ENCODE measurements at regions not wholly inside any gene's neighbourhood (a gene's known extent, or its start where the extent isn't known, plus 50 kb on each side); places are given as distances from the start of the nearest gene placed in this dataset.
A peak's percentile ranks its signal among the peaks of the same experiment; 100 is the strongest.

DNA sequence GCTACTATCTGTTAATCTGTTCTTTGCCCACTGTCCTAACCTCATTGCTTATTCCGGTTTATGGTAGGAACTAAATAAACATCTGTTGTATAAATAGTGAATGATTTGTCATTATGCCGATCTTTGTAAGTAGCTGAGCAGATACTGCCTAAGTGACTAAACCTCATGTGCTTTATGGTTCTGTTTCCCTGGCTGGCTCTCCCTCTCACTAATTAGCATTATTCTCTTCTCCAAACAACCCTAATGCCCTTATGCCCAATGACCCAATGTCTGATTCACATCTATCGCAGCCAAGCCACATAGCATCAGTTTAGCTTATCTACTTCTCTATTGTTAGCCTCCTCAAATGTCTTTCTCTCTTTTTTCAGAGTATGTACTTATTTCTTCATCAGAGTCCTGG lies 462.3 kb upstream of the POT1 start:
- TF ChIP-seq, protein P1, sequence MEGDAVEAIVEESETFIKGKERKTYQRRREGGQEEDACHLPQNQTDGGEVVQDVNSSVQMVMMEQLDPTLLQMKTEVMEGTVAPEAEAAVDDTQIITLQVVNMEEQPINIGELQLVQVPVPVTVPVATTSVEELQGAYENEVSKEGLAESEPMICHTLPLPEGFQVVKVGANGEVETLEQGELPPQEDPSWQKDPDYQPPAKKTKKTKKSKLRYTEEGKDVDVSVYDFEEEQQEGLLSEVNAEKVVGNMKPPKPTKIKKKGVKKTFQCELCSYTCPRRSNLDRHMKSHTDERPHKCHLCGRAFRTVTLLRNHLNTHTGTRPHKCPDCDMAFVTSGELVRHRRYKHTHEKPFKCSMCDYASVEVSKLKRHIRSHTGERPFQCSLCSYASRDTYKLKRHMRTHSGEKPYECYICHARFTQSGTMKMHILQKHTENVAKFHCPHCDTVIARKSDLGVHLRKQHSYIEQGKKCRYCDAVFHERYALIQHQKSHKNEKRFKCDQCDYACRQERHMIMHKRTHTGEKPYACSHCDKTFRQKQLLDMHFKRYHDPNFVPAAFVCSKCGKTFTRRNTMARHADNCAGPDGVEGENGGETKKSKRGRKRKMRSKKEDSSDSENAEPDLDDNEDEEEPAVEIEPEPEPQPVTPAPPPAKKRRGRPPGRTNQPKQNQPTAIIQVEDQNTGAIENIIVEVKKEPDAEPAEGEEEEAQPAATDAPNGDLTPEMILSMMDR (IDR thresholded peaks at IDR 0.05) = no peak
- TF ChIP-seq ZFX (IDR thresholded peaks at IDR 0.05; ENCODE audit: borderline replicate concordance) = no peak
- peak overlapping the region; percentile 69 for H3K27ac ChIP-seq

DNA sequence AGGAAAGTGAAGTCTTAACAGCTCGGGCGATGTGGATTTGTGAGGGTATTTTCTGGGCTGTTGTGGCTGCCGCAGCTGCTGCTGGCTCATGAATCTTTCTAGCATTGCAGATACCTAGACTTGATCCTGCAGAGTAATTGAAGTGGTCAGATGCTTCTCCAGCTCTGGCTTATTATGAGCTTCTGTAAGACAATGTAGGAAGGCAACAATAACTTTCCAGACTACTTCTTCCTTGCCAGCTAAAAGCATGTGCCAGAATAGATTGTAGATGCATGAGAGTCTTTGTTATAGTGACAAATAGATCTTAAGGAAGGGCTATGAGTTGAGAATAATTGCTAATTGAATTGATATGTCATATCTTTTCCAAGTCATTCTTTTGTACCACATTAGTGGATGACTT lies 461.4 kb upstream of the POT1 start:
- no peak for TF ChIP-seq ZFX (IDR thresholded peaks at IDR 0.05; ENCODE audit: borderline replicate concordance)
- TF ChIP-seq, protein P1 (IDR thresholded peaks at IDR 0.05) = no peak
- peak overlapping the region; percentile 69 for H3K27ac ChIP-seq

DNA sequence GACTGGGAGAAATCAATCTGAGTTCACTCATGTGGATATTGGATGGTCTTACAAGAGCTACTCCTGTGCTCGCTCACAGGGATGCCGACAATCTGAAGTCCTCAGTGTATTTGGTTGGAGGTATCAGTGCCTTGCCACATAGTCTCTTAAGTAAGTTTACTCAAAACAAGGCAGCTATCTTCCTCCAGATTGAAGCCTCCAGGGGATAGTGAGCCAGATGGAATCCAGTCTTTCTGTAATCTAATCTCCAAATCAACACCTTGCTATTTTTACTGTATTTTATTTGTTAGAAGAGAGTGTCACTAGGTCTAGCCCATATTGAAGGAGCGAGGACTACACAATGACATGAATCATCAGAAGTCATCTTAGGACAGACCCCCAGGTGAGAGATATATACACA lies 456.6 kb upstream of the POT1 start:
- H3K27ac ChIP-seq = no peak overlapping the region
- TF ChIP-seq ZFX (IDR thresholded peaks at IDR 0.05; ENCODE audit: borderline replicate concordance) = no peak
- TF ChIP-seq, protein P1 (IDR thresholded peaks at IDR 0.05) = no peak

DNA sequence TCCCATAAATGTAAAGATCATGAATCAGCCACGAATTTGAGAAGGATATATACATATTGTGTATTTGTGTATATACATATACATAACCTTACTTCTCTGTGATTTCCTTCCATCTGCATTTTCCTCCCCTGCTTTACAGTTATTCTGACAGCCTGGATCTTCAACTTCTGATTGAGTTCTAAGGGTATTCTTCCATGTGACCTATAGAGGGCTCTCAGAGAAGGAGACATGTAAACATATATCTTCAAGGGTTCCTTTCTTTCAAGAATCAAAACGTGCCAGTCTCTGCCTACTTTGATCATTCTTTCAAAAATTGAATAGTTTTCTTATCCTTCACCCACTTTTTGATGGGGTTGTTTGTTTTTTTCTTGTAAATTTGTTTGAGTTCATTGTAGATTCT lies 453.7 kb upstream of the POT1 start:
- H3K27ac ChIP-seq = no peak overlapping the region
- TF ChIP-seq, protein P1 (IDR thresholded peaks at IDR 0.05) = no peak
- no peak for TF ChIP-seq ZFX (IDR thresholded peaks at IDR 0.05; ENCODE audit: borderline replicate concordance)

DNA sequence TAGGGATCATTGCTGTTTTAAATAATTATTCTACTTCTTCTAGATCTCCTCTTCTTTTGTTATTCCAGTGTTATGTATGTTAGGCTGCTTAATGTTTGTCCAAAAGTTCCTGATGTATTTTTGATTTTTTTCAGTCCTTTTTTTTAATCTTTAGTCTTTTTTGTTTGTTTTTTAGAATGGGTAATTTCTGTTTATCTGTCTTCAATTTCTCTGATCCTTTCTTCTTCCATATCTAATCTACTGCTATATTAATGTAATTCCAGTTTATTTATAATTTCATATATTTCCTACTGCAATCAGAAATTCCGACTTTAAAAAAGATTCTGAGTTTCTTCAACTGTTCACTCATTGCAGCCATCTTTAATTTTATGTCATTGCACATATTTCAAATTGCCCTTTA lies 452.8 kb upstream of the POT1 start:
- no peak overlapping the region for H3K27ac ChIP-seq
- TF ChIP-seq, protein P1 (IDR thresholded peaks at IDR 0.05) = no peak
- no peak for TF ChIP-seq ZFX (IDR thresholded peaks at IDR 0.05; ENCODE audit: borderline replicate concordance)

DNA sequence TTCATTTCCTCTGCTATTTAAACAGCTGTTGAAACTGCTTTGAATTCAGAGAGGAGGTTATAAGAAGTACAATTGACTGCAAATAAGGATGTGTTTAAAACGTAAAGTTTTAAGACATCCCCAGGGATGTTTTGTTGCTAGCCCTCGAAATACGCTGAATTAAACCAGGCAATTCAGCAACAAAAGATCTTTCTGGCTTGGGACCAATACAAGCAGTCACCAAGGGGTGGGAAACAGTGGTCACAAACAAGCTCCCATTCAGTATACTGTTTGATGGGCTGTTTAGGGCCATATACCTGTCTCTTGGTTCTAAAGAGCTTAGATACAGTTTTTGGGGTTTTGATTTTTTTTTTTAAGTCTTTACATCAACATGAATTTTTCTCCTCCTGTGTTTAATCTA lies 446.3 kb upstream of the POT1 start:
- TF ChIP-seq, protein P1 (IDR thresholded peaks at IDR 0.05) = no peak
- TF ChIP-seq ZFX (IDR thresholded peaks at IDR 0.05; ENCODE audit: borderline replicate concordance) = no peak
- no peak overlapping the region for H3K27ac ChIP-seq

DNA sequence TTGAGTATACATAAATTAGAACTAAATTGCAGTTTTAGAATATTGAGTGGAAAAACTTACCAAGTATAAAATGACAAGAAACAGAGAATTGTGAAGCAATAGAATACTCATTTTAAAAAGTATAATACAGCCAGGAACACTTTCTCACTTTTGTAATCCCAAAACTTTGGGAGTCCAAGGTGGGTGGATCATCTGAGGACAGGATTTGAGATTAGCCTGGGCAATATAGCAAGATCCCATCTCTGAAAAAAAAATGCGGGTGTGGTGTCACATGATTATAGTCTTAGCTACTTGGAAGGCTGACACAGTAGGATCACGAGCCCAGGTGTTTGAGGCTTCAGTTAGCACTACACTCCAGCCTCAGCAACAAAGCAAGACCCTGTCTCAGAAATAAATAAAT lies 440.9 kb upstream of the POT1 start:
- TF ChIP-seq, protein P1 (IDR thresholded peaks at IDR 0.05) = no peak
- no peak for TF ChIP-seq ZFX (IDR thresholded peaks at IDR 0.05; ENCODE audit: borderline replicate concordance)

More for the DNA sequence above, 440.9 kb upstream of the POT1 start:
- no peak overlapping the region for H3K27ac ChIP-seq
